ENCODE measurements at regions not wholly inside any gene's neighbourhood (a gene's known extent, or its start where the extent isn't known, plus 50 kb on each side); places are given as distances from the start of the nearest gene placed in this dataset.

DNA sequence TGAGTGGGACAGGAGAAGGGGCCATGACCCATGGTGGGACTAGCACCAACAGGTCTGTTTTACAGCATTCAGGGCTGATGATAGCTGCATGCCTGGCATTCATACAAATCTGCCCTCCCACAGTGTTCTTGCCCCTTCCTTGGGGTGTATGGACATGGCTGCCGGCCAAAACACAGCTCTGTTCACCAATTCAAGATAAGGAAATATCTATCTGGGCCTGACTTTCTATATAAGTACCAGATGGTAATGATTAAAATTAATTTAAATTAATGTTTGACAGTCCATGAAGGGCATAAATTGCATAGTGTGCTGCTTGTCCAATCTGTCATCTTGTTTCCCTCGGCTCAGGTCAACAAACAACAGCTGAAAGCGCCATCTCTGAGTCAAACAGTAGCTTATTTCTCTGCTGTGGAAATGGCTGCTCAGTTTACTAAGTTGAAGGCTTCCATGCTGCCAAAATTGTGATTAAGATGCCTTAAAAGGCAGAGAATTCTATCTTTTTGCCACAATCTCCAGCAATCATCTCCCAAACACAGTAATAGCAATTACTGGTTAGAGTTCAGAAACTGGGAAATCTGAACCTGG is 67.0 kb upstream of the TSPAN7 start:
- TF ChIP-seq FOXM1 (IDR thresholded peaks at IDR 0.05; ENCODE audit: low read depth) = no peak
- no peak for TF ChIP-seq EZH2phosphoT487 (IDR thresholded peaks at IDR 0.05; ENCODE audit: borderline replicate concordance, low read depth)
- 0 out of 2 replicates have a peak, but pooled peaks have one; percentile 49 for TF ChIP-seq FOXJ3 (CRISPR knock-in tag; IDR thresholded peaks at IDR 0.05)
- no peak for TF ChIP-seq CTCF (IDR thresholded peaks at IDR 0.05)
- TF ChIP-seq, protein P1, sequence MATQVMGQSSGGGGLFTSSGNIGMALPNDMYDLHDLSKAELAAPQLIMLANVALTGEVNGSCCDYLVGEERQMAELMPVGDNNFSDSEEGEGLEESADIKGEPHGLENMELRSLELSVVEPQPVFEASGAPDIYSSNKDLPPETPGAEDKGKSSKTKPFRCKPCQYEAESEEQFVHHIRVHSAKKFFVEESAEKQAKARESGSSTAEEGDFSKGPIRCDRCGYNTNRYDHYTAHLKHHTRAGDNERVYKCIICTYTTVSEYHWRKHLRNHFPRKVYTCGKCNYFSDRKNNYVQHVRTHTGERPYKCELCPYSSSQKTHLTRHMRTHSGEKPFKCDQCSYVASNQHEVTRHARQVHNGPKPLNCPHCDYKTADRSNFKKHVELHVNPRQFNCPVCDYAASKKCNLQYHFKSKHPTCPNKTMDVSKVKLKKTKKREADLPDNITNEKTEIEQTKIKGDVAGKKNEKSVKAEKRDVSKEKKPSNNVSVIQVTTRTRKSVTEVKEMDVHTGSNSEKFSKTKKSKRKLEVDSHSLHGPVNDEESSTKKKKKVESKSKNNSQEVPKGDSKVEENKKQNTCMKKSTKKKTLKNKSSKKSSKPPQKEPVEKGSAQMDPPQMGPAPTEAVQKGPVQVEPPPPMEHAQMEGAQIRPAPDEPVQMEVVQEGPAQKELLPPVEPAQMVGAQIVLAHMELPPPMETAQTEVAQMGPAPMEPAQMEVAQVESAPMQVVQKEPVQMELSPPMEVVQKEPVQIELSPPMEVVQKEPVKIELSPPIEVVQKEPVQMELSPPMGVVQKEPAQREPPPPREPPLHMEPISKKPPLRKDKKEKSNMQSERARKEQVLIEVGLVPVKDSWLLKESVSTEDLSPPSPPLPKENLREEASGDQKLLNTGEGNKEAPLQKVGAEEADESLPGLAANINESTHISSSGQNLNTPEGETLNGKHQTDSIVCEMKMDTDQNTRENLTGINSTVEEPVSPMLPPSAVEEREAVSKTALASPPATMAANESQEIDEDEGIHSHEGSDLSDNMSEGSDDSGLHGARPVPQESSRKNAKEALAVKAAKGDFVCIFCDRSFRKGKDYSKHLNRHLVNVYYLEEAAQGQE (IDR thresholded peaks at IDR 0.05; ENCODE audit: low read depth, low read length) = no peak
- TF ChIP-seq NRF1 (IDR thresholded peaks at IDR 0.05; ENCODE audit: low read depth, low read length) = no peak
- TF ChIP-seq JUND (IDR thresholded peaks at IDR 0.05) = no peak
- no peak for TF ChIP-seq YY1 (IDR thresholded peaks at IDR 0.05; ENCODE audit: low read depth)
- TF ChIP-seq FOSL2 (IDR thresholded peaks at IDR 0.05; ENCODE audit: borderline replicate concordance, low read depth) = no peak
